Cardiac muscle cell (in vitro differentiated cells and primary cell): ENCODE measurements at regions not wholly inside any gene's neighbourhood (a gene's known extent, or its start where the extent isn't known, plus 50 kb on each side); places are given as distances from the start of the nearest gene placed in this dataset.

Experiments used
- DNase-seq, 2 donors: peaks; one replicate each; pipeline versions ENCODE4 v3.0.0 to v3.0.0-alpha.2; 2010 to 2017; ENCODE audit warnings: low read depth in 1 of 2, low spot score in 1 of 2
- H3K27ac ChIP-seq: fragments of 200-600 bp; sonication (generic); 2 replicates; pipeline ENCODE4 v1.5.1; 2016
- H3K27me3 ChIP-seq: fragments of 200-600 bp; sonication (generic); 2 replicates; pipeline ENCODE4 v1.6.0; 2016; ENCODE audit warnings: control low read depth
- H3K36me3 ChIP-seq: fragments of 200-600 bp; sonication (generic); 2 replicates; pipeline ENCODE4 v1.5.1; 2016; ENCODE audit warnings: control low read depth
- H3K4me1 ChIP-seq: fragments of 200-600 bp; sonication (generic); 2 replicates; pipeline ENCODE4 v1.8.1; 2017; ENCODE audit warnings: low read depth, mild to moderate bottlenecking, mixed run types
- H3K4me3 ChIP-seq: fragments of 200-600 bp; sonication (generic); 2 replicates; pipeline ENCODE4 v1.5.1; 2016; ENCODE audit warnings: mild to moderate bottlenecking
- H3K9me3 ChIP-seq: fragments of 200-600 bp; sonication (generic); 2 replicates; pipeline ENCODE4 v1.5.1; 2017; ENCODE audit warnings: low read depth, mild to moderate bottlenecking, control low read depth
- TF ChIP-seq, protein P1 (sequence below): IDR thresholded peaks from 2 replicates; pipeline ENCODE4 v1.5.1; 2012; ENCODE audit warnings: low read depth, mild to moderate bottlenecking, low read length

DNA sequence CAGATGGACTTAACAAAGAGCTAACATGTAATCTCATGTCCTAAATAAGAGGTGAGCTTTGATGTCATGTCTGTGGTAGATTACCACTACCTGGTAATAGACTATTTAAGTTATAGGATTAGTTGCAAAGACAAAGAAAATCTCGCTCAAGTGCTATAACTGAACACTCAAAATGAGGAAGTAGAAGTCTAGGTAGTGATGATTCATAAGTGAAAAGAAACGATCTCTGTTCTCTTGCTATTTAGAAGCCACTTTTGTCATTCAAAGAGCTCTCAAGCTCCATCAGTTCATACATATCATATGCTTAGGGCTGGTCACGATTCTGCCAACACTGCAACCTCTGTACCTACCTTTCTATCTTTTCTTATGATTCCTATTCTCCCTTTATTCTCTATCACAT is 110.9 kb downstream of the EDEM1 start:
- H3K27ac ChIP-seq: no peak overlapping the region
- no peaks in the 10 kb centered on the region for H3K27me3 ChIP-seq
- H3K4me3 ChIP-seq: no peak overlapping the region
- H3K36me3 ChIP-seq: no peaks in the 10 kb centered on the region
- no peaks in the 10 kb centered on the region for H3K9me3 ChIP-seq
- peaks cover 36% of the 10 kb centered on the region for H3K4me1 ChIP-seq
- no peak for DNase-seq
- TF ChIP-seq, protein P1, sequence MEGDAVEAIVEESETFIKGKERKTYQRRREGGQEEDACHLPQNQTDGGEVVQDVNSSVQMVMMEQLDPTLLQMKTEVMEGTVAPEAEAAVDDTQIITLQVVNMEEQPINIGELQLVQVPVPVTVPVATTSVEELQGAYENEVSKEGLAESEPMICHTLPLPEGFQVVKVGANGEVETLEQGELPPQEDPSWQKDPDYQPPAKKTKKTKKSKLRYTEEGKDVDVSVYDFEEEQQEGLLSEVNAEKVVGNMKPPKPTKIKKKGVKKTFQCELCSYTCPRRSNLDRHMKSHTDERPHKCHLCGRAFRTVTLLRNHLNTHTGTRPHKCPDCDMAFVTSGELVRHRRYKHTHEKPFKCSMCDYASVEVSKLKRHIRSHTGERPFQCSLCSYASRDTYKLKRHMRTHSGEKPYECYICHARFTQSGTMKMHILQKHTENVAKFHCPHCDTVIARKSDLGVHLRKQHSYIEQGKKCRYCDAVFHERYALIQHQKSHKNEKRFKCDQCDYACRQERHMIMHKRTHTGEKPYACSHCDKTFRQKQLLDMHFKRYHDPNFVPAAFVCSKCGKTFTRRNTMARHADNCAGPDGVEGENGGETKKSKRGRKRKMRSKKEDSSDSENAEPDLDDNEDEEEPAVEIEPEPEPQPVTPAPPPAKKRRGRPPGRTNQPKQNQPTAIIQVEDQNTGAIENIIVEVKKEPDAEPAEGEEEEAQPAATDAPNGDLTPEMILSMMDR: no peak

DNA sequence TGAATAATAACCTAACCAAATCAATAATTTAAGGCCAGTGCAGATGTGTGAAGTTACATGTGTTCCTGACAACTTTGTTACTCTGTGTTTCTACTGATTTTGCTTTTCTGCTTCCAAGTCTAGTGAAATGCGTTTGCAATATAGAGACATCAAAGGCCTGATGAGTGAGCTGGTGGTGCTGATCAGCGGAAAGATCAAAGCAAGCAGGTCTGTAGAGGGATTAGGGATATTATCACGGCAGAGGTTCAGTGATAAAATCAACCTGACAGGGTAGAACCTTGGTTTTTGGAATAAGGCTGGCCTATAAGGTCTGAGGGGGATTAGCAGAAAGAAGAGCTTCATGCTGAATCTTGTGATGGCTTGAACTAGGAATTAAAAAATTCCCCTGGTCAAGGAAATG is 111.7 kb downstream of the EDEM1 start:
- Histone ChIP-seq H3K9me3 (no peaks in the 10 kb centered on the region), H3K4me3 (no peak overlapping the region), H3K4me1 (peaks cover 36% of the 10 kb centered on the region), H3K27ac (no peak overlapping the region), H3K36me3 (no peaks in the 10 kb centered on the region), H3K27me3 (no peaks in the 10 kb centered on the region)
- TF ChIP-seq, protein P1: no peak
- no peak for DNase-seq

DNA sequence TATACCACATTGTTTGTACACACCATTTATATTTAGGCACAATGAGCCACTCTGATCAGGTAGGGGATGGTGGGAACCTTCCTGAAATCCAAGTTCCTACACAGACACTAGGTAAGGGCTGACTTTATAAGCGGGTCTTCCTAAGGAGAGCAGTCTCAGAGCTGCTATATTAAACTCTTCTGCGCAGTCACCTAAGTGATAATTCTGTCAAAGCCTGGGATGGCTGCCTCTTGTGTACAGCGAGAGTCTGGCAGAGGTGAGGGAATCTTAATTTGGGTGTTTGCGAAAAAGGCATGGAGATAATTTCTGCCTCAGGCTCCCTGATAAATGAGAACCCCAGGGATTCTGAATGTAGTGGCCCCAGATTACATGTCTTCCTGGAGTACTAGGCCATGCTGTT is 113.1 kb downstream of the EDEM1 start:
- H3K4me3 ChIP-seq: no peak overlapping the region
- no peaks in the 10 kb centered on the region for H3K27me3 ChIP-seq
- TF ChIP-seq, protein P1: no peak
- no peaks in the 10 kb centered on the region for H3K9me3 ChIP-seq
- no peak overlapping the region for H3K27ac ChIP-seq
- peaks cover 36% of the 10 kb centered on the region for H3K4me1 ChIP-seq
- no peak for DNase-seq
- no peaks in the 10 kb centered on the region for H3K36me3 ChIP-seq

DNA sequence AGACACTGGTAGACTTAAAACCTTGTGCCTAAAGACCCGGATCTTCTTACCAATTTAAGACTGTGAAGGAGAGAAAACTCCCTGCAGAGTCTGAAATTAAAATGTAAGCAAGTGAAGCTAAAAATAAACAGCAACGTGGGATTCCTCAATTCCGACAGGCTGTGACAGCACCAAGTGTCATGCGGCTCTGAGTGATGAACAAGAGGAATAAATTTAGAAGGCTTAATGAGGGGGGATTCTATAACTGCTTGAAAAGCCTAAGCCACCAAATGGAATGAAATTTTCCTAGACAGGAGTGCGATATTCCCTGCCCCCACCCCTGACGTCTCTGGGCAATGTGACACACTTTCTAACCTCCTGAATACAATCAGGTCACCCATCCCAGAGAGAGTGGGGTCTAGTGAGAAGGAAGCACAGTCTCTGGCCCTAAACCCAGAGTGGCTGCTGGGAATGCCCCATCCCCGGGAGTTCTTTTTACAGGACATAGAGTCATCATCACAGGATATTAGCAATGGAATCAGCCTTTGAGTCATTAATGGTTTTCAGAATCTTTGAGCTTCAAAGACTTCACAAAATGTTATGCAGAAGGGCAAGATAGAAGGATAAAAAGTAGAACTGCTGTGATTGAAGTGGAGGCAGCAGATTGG is 114.3 kb downstream of the EDEM1 start:
- Histone ChIP-seq H3K9me3 (no peaks in the 10 kb centered on the region), H3K4me3 (no peak overlapping the region), H3K36me3 (no peaks in the 10 kb centered on the region), H3K27ac (peak overlapping the region; percentile 63), H3K4me1 (peaks cover 36% of the 10 kb centered on the region), H3K27me3 (no peaks in the 10 kb centered on the region)
- DNase-seq: peak in 1 of 2 donors; percentile 43
- TF ChIP-seq, protein P1: no peak

GRCh38 chr3:5302661-5303060 is 115.2 kb downstream of the EDEM1 start:
- H3K9me3 ChIP-seq: no peaks in the 10 kb centered on the region
- no peaks in the 10 kb centered on the region for H3K36me3 ChIP-seq
- H3K4me3 ChIP-seq: no peak overlapping the region
- no peak overlapping the region for H3K27ac ChIP-seq
- TF ChIP-seq, protein P1: no peak
- no peaks in the 10 kb centered on the region for H3K27me3 ChIP-seq
- H3K4me1 ChIP-seq: peaks cover 36% of the 10 kb centered on the region
- no peak for DNase-seq
